Peyer's patch (tissue), 4 donors: ENCODE measurements at regions not wholly inside any gene's neighbourhood (a gene's known extent, or its start where the extent isn't known, plus 50 kb on each side); places are given as distances from the start of the nearest gene placed in this dataset.

Experiments used
- DNase-seq, 3 donors: peaks; one replicate each; pipeline ENCODE4 v3.0.0-alpha.2; 2017 to 2019
- H3K27ac ChIP-seq, 4 donors: fragments of 200-600 bp; sonication (generic); one replicate each; pipeline ENCODE4 v1.5.1; 2016 to 2019
- H3K27me3 ChIP-seq, 2 donors: fragments of 200-600 bp; sonication (generic); one replicate each; pipeline ENCODE4 v1.5.1; 2019
- H3K36me3 ChIP-seq, 3 donors: fragments of 200-600 bp; sonication (generic); one replicate each; pipeline ENCODE4 v1.5.1; 2016 to 2019
- H3K4me1 ChIP-seq, 4 donors: fragments of 200-600 bp; sonication (generic); one replicate each; pipeline ENCODE4 v1.5.1; 2016 to 2019
- H3K4me3 ChIP-seq, 4 donors: fragments of 200-600 bp; sonication (generic); 1 replicate in 3 of 4; 2 replicates in 1 of 4; pipeline ENCODE4 v1.5.1; 2016 to 2019; ENCODE audit warnings: mild to moderate bottlenecking in 1 of 4
- H3K9me3 ChIP-seq, 4 donors: fragments of 200-600 bp; sonication (generic); one replicate each; pipeline ENCODE4 v1.5.1; 2016 to 2019; ENCODE audit warnings: mild to moderate bottlenecking in 1 of 4
- CTCF ChIP-seq, 6 experiments: fragments of 450-650 bp in 4 of 6; fragments of 200-600 bp in 2 of 6; sonication (generic) in 1 of 6; IDR thresholded peaks; one replicate each; pipeline ENCODE4 v1.5.1; 2017 to 2019; ENCODE audit warnings: antibody characterized with exemption in 6 of 6, mild to moderate bottlenecking in 3 of 6, moderate library complexity in 1 of 6
- POLR2A ChIP-seq, 2 donors: fragments of 450-650 bp; IDR thresholded peaks; one replicate each; pipeline ENCODE4 v1.5.1; 2017; ENCODE audit warnings: antibody characterized with exemption in 2 of 2, mild to moderate bottlenecking in 2 of 2, moderate library complexity in 2 of 2

DNA sequence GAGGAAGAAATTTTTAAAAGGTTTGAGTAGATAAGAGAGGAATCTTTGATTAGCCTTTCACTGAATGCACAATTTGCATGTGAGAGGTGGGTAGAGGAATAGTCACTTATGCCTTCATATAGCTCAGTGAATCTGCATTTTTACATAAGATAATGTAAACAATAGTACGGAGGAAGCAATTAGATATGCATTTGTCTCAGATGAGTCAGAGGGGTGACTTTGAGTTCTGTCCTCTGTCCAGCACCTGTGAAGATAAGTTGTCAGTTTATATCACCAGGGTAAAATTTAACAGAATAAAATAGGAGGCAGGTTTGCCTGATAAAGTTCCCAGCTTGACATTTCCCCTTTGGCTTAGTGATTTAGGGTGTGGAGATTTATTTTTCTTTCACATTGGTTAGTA, 841.9 kb downstream of the PCDH18 start:
- H3K9me3 ChIP-seq, result no peaks in the 10 kb centered on the region
- no peak for DNase-seq
- no peak overlapping the region for H3K27ac ChIP-seq
- H3K4me1 ChIP-seq, result no peaks in the 10 kb centered on the region
- no peaks in the 10 kb centered on the region for H3K36me3 ChIP-seq
- H3K27me3 ChIP-seq, result no peaks in the 10 kb centered on the region
- H3K4me3 ChIP-seq, result no peak overlapping the region
- no peak for TF ChIP-seq POLR2A (IDR thresholded peaks at IDR 0.05)
- TF ChIP-seq CTCF (IDR thresholded peaks at IDR 0.05), result no peak

- H3K4me1 ChIP-seq, result no peaks in the 10 kb centered on the region
- H3K27me3 ChIP-seq, result no peaks in the 10 kb centered on the region
- TF ChIP-seq POLR2A (IDR thresholded peaks at IDR 0.05) (no peak), CTCF (IDR thresholded peaks at IDR 0.05) (no peak)
- H3K4me3 ChIP-seq, result no peak overlapping the region
- no peak overlapping the region for H3K27ac ChIP-seq
- no peak for DNase-seq
- H3K9me3 ChIP-seq, result no peaks in the 10 kb centered on the region
- no peaks in the 10 kb centered on the region for H3K36me3 ChIP-seq
These were observed 844.7 kb downstream of the PCDH18 start for GRCh38 chr4:136687596-136687995.

GRCh38 chr4:136687118-136687517, 845.2 kb downstream of the PCDH18 start:
- Histone ChIP-seq H3K4me1 (no peaks in the 10 kb centered on the region), H3K4me3 (no peak overlapping the region), H3K36me3 (no peaks in the 10 kb centered on the region), H3K27ac (no peak overlapping the region), H3K27me3 (no peaks in the 10 kb centered on the region), H3K9me3 (no peaks in the 10 kb centered on the region)
- TF ChIP-seq POLR2A (IDR thresholded peaks at IDR 0.05) (no peak), CTCF (IDR thresholded peaks at IDR 0.05) (no peak)
- DNase-seq, result no peak

GRCh38 chr4:136680761-136681160, 851.5 kb downstream of the PCDH18 start:
- H3K4me1 ChIP-seq, result no peaks in the 10 kb centered on the region
- no peaks in the 10 kb centered on the region for H3K9me3 ChIP-seq
- H3K27me3 ChIP-seq, result no peaks in the 10 kb centered on the region
- H3K27ac ChIP-seq, result no peak overlapping the region
- TF ChIP-seq CTCF (IDR thresholded peaks at IDR 0.05) (no peak), POLR2A (IDR thresholded peaks at IDR 0.05) (no peak)
- no peak for DNase-seq
- no peak overlapping the region for H3K4me3 ChIP-seq
- H3K36me3 ChIP-seq, result no peaks in the 10 kb centered on the region

DNA sequence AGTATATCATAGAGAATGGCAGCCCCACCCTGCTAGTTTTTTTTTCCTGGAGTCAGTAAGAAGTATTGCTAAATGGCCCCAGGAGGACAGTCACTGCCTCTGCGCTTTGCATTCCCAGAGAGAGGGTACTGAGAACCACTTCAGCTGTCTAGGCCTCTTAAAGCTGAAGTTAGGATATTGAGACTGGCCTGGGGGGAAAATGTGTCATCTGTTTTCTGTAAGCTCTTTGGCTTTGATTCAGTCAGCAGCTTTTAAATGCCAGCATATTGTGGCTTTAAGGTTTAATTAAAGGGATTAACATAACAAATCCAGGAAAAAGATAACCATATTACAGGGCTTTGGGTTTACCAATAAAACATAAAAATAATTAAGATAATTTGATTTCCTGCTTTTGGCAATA, 852.0 kb downstream of the PCDH18 start:
- DNase-seq, result no peak
- no peaks in the 10 kb centered on the region for H3K36me3 ChIP-seq
- TF ChIP-seq POLR2A (IDR thresholded peaks at IDR 0.05) (no peak), CTCF (IDR thresholded peaks at IDR 0.05) (no peak)
- no peaks in the 10 kb centered on the region for H3K4me1 ChIP-seq
- H3K27me3 ChIP-seq, result no peaks in the 10 kb centered on the region
- H3K4me3 ChIP-seq, result no peak overlapping the region
- no peak overlapping the region for H3K27ac ChIP-seq
- H3K9me3 ChIP-seq, result no peaks in the 10 kb centered on the region

GRCh38 chr4:136670265-136670664, 862.0 kb downstream of the PCDH18 start:
- TF ChIP-seq POLR2A (IDR thresholded peaks at IDR 0.05), result no peak
- no peak for TF ChIP-seq CTCF (IDR thresholded peaks at IDR 0.05)

More at GRCh38 chr4:136670265-136670664, 862.0 kb downstream of the PCDH18 start:
- Histone ChIP-seq H3K27ac (no peak overlapping the region), H3K27me3 (no peaks in the 10 kb centered on the region), H3K9me3 (no peaks in the 10 kb centered on the region), H3K4me3 (no peak overlapping the region), H3K4me1 (no peaks in the 10 kb centered on the region), H3K36me3 (no peaks in the 10 kb centered on the region)
- no peak for DNase-seq
